DND-41 (cell line): ENCODE measurements at regions not wholly inside any gene's neighbourhood (a gene's known extent, or its start where the extent isn't known, plus 50 kb on each side); places are given as distances from the start of the nearest gene placed in this dataset.

ENCODE experiments used
- ATAC-seq: fragments of 200-7000 bp; cut with Tn5 transposase; 3 replicates; pipeline ENCODE4 v1.9.1; 2021; ENCODE audit warnings: low read depth; ENCODE audit not compliant: insufficient read depth
- DNase-seq: peaks from one replicate; pipeline ENCODE4 v3.0.0-alpha.2; 2020
- H2AFZ ChIP-seq: 2 replicates; pipeline ENCODE4 v1.6.0; 2012; ENCODE audit warnings: low read depth, low read length
- H3K27ac ChIP-seq: 2 replicates; pipeline ENCODE4 v1.5.1; 2012; ENCODE audit warnings: low read length, inconsistent platforms
- H3K27me3 ChIP-seq: fragments of 200-600 bp; sonication (generic); 2 replicates; pipeline ENCODE4 v1.6.0; 2012; ENCODE audit warnings: low read length, mild to moderate bottlenecking, inconsistent platforms; ENCODE audit not compliant: insufficient read depth, poor library complexity
- H3K36me3 ChIP-seq: 2 replicates; pipeline ENCODE4 v1.5.1; 2012; ENCODE audit warnings: low read length, inconsistent platforms; ENCODE audit not compliant: insufficient read depth
- H3K4me1 ChIP-seq: 2 replicates; pipeline ENCODE4 v1.5.1; 2012; ENCODE audit warnings: mild to moderate bottlenecking, low read length; ENCODE audit not compliant: insufficient read depth
- H3K4me2 ChIP-seq: 2 replicates; pipeline ENCODE4 v1.6.0; 2012; ENCODE audit warnings: mild to moderate bottlenecking, moderate library complexity, low read length, inconsistent platforms; ENCODE audit not compliant: insufficient read depth
- H3K4me3 ChIP-seq, 2 experiments: fragments of 200-600 bp in 1 of 2; shearing (Covaris generic) in 1 of 2; 2 replicates each; pipeline ENCODE4 v1.5.1; 2012 to 2016; ENCODE audit warnings: inconsistent platforms in 2 of 2, low read length in 2 of 2, mild to moderate bottlenecking in 2 of 2, low read depth in 1 of 2, moderate library complexity in 1 of 2
- H3K79me2 ChIP-seq: 2 replicates; pipeline ENCODE4 v1.6.0; 2012; ENCODE audit warnings: low read length, inconsistent platforms; ENCODE audit not compliant: insufficient read depth
- H3K9ac ChIP-seq: 2 replicates; pipeline ENCODE4 v1.6.0; 2012; ENCODE audit warnings: low read depth, mild to moderate bottlenecking, inconsistent platforms, low read length, moderate library complexity
- H3K9me3 ChIP-seq: 2 replicates; pipeline ENCODE4 v1.5.1; 2012; ENCODE audit warnings: low read length, moderate library complexity, mild to moderate bottlenecking, inconsistent platforms; ENCODE audit not compliant: insufficient read depth, severe bottlenecking
- H4K20me1 ChIP-seq: 2 replicates; pipeline ENCODE4 v1.6.0; 2012; ENCODE audit warnings: low read length; ENCODE audit not compliant: insufficient read depth
- CTCF ChIP-seq: IDR thresholded peaks from 2 replicates; pipeline ENCODE4 v1.5.1; 2012; ENCODE audit warnings: borderline replicate concordance, low read length, moderate library complexity, mild to moderate bottlenecking; ENCODE audit not compliant: poor library complexity, severe bottlenecking; ENCODE audit errors: extremely low read depth
- EZH2 ChIP-seq: IDR thresholded peaks from 3 replicates; pipeline ENCODE4 v1.6.1; 2012; ENCODE audit warnings: borderline replicate concordance, low read depth, mild to moderate bottlenecking, moderate library complexity, low read length, inconsistent platforms; ENCODE audit not compliant: severe bottlenecking

- H3K27ac ChIP-seq = no peak overlapping the region
- H4K20me1 ChIP-seq = no peaks in the 10 kb centered on the region
- no peak overlapping the region for H3K4me3 ChIP-seq
- ATAC-seq (no peak), DNase-seq (no peak)
- no peak overlapping the region for H2AFZ ChIP-seq
- H3K27me3 ChIP-seq = no peaks in the 10 kb centered on the region
- TF ChIP-seq CTCF (no peak), EZH2 (no peak)
- H3K36me3 ChIP-seq = no peaks in the 10 kb centered on the region
- H3K4me2 ChIP-seq = no peak overlapping the region
- H3K79me2 ChIP-seq = no peaks in the 10 kb centered on the region
- H3K9ac ChIP-seq = no peak overlapping the region
- H3K4me1 ChIP-seq = peaks cover 10% of the 10 kb centered on the region
- H3K9me3 ChIP-seq = no peaks in the 10 kb centered on the region
Measured at GRCh38 chr6:14900919-14901318, 344.9 kb upstream of the JARID2 start.

DNA sequence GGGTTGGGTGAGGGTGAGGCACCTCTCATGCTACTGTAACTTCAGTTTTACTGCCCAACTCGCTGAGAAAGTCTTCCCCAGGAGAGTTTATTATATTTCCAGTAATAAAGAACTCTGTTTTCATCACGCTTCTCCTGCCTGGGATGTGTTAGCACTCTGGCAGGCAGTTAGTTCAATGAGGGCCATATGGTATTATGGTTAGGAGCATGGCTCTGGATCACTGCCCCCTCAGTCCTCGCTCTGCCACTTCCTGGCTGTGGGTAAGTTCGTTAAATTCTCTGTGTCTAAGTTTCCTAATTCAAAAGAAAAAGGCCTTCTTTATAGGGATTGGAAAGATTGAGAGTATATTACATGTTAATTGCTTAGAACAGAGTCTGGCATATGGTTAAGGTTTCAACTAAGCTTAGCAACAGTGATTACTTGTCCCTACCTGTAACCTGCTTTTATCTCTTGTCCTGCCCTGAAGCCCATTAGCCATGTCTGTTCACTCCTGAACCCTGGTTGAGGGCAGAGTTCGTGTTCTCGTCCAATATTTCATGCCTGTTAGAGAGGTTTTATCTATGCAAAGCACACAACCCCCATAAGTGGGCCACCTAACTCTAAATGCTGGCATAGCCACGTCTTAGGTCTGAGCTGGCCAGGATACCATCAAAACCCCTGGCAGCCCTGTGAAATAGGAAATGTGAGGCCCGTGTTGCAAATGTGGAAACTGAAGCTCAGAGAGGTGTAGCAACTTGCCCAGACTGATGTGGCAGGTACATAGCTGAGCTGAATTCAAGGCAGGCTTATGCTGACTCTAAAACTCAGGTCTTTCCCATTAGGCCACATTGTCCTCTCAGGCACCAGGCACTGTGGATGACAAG is 342.5 kb upstream of the JARID2 start:
- H3K9ac ChIP-seq = no peak overlapping the region; the same call in 1 of the 2 replicates

DNA sequence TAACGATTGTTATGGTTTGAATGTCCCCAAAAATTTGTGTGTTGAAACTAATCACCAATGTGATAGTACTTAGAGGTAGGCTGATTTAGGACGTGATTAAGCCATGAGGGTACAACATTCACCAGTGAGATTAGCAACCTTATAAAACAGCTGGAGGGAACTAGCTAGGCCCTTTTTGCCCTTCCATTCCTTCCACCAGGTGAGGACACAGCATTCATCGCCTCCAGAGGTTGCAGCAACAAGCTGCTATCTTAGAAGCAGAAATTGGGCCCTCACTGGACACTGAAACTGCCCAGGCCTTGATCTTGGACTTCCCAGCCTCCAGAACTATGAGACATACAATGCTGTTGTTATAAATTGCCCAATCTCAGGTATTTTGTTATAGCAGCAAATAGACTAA is 340.7 kb upstream of the JARID2 start:
- H4K20me1 ChIP-seq = no peaks in the 10 kb centered on the region
- no peaks in the 10 kb centered on the region for H3K9me3 ChIP-seq
- no peaks in the 10 kb centered on the region for H3K36me3 ChIP-seq
- peaks cover 12% of the 10 kb centered on the region for H3K4me1 ChIP-seq
- no peaks in the 10 kb centered on the region for H3K27me3 ChIP-seq
- no peak overlapping the region for H3K4me3 ChIP-seq
- no peak overlapping the region for H3K4me2 ChIP-seq
- ATAC-seq (no peak), DNase-seq (no peak)
- H2AFZ ChIP-seq = no peak overlapping the region
- H3K27ac ChIP-seq = no peak overlapping the region
- H3K9ac ChIP-seq = no peak overlapping the region
- H3K79me2 ChIP-seq = no peaks in the 10 kb centered on the region
- TF ChIP-seq CTCF = no peak
- no peak for TF ChIP-seq EZH2

More for the DNA sequence above, 342.5 kb upstream of the JARID2 start:
- DNase-seq (peak; percentile 68), ATAC-seq (peak; percentile 94)
- Histone ChIP-seq H2AFZ (peak overlapping the region; percentile 12), H3K27me3 (no peaks in the 10 kb centered on the region), H3K36me3 (no peaks in the 10 kb centered on the region), H3K9me3 (no peaks in the 10 kb centered on the region), H3K27ac (peak overlapping the region; percentile 53), H3K4me1 (peaks cover 10% of the 10 kb centered on the region), H3K79me2 (no peaks in the 10 kb centered on the region), H3K4me2 (no peak overlapping the region), H3K4me3 (no peak overlapping the region), H4K20me1 (no peaks in the 10 kb centered on the region)
- TF ChIP-seq CTCF (no peak), EZH2 (no peak)
